GM12892 (cell line): ENCODE measurements at regions not wholly inside any gene's neighbourhood (a gene's known extent, or its start where the extent isn't known, plus 50 kb on each side); places are given as distances from the start of the nearest gene placed in this dataset.

ENCODE experiments used
- POLR2A ChIP-seq: IDR thresholded peaks from 2 replicates; pipeline ENCODE4 v1.6.1; 2011; ENCODE audit warnings: low read depth, low read length, control low read depth
- POLR2AphosphoS5 ChIP-seq: IDR thresholded peaks from 2 replicates; pipeline ENCODE4 v1.6.1; 2011; ENCODE audit warnings: low read depth, low read length, control low read depth

- no peak for TF ChIP-seq POLR2AphosphoS5
- no peak for TF ChIP-seq POLR2A
Measured at GRCh38 chr4:86416081-86416480, 56.2 kb upstream of the MAPK10 start.
